ENCODE measurements at regions not wholly inside any gene's neighbourhood (a gene's known extent, or its start where the extent isn't known, plus 50 kb on each side); places are given as distances from the start of the nearest gene placed in this dataset.
"Not testable (repeated sequence)": the region's sequence is repeated elsewhere in the genome, so short reads cannot be mapped to it uniquely, and the experiment has no call there.

DNA sequence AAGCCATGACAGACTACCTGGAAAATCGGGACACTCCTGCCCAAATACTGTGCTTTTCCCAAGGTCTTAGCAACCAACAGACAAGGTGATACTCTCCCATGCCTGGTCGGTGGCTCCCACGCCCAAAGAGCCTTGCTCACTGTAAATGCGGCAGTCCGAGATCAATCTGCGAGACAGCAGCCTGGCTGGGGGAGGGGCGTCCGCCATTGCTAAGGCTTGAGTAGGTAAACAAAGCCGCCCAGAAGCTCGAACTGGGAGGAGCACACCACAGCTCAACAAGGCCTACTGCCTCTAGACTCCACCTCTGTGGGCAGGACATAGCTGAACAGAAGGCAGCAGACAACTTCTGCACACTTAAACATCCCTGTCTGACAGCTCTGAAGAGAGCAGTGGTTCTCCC lies 272.1 kb upstream of the CCNG1 start:
- no peak overlapping the region for H3K4me3 ChIP-seq (ENCODE audit: low read depth in 2 of 2, low read length in 1 of 2)
- no peaks in the 10 kb centered on the region for H3K79me2 ChIP-seq (ENCODE audit: insufficient read depth)
- no peaks in the 10 kb centered on the region for H3F3A ChIP-seq (replicated peaks; ENCODE audit: insufficient read depth)
- no peaks in the 10 kb centered on the region for H3K4me1 ChIP-seq (ENCODE audit: control insufficient read depth in 1 of 2, insufficient read depth in 2 of 2, low read depth in 1 of 2, low read length in 1 of 2)
- H3K27me3 ChIP-seq (ENCODE audit: insufficient read depth) = no peaks in the 10 kb centered on the region
- POLR2A ChIA-PET = no interaction called here
- H4K20me1 ChIP-seq (ENCODE audit: insufficient read depth) = no peaks in the 10 kb centered on the region
- H3K9me2 ChIP-seq = no peaks in the 10 kb centered on the region
- CTCF ChIA-PET = no interaction called here
- no peak overlapping the region for H2AFZ ChIP-seq (ENCODE audit: low read depth)
- no CpG with 5 or more reads among the region's 10 CpGs for WGBS (ENCODE audit: low lambda C conversion rate)
- TF ChIP-seq, protein P1, sequence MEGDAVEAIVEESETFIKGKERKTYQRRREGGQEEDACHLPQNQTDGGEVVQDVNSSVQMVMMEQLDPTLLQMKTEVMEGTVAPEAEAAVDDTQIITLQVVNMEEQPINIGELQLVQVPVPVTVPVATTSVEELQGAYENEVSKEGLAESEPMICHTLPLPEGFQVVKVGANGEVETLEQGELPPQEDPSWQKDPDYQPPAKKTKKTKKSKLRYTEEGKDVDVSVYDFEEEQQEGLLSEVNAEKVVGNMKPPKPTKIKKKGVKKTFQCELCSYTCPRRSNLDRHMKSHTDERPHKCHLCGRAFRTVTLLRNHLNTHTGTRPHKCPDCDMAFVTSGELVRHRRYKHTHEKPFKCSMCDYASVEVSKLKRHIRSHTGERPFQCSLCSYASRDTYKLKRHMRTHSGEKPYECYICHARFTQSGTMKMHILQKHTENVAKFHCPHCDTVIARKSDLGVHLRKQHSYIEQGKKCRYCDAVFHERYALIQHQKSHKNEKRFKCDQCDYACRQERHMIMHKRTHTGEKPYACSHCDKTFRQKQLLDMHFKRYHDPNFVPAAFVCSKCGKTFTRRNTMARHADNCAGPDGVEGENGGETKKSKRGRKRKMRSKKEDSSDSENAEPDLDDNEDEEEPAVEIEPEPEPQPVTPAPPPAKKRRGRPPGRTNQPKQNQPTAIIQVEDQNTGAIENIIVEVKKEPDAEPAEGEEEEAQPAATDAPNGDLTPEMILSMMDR (IDR thresholded peaks at IDR 0.05) = no peak
- TF ChIP-seq TEAD4 (IDR thresholded peaks at IDR 0.05; ENCODE audit: borderline replicate concordance, insufficient read depth) (no peak), FOXM1 (IDR thresholded peaks at IDR 0.05; ENCODE audit: low read depth) (no peak), NFIC (IDR thresholded peaks at IDR 0.05; ENCODE audit: borderline replicate concordance) (no peak), NRF1 (IDR thresholded peaks at IDR 0.05; ENCODE audit: low read depth, low read length) (no peak), MXI1 (IDR thresholded peaks at IDR 0.05; ENCODE audit: low read depth, low read length) (no peak)
- H3K9ac ChIP-seq = no peak overlapping the region
- H3K9me3 ChIP-seq = no peaks in the 10 kb centered on the region
- no peak overlapping the region for H3K27ac ChIP-seq (ENCODE audit: low read depth in 2 of 2, low read length in 1 of 2)
- H3K4me2 ChIP-seq = no peak overlapping the region
- DNase-seq = no peak
- H3K36me3 ChIP-seq (replicated peaks in 1 of 2; ENCODE audit: control insufficient read depth in 1 of 2, insufficient read depth in 2 of 2, low read length in 1 of 2) = no peaks in the 10 kb centered on the region

- H3K4me2 ChIP-seq; H3K9me3 ChIP-seq; H3K4me3 ChIP-seq (ENCODE audit: low read depth in 2 of 2, low read length in 1 of 2); H3K9ac ChIP-seq; H3K36me3 ChIP-seq (replicated peaks in 1 of 2; ENCODE audit: control insufficient read depth in 1 of 2, insufficient read depth in 2 of 2, low read length in 1 of 2); H3K9me2 ChIP-seq; DNase-seq; H4K20me1 ChIP-seq (ENCODE audit: insufficient read depth); H3F3A ChIP-seq (replicated peaks; ENCODE audit: insufficient read depth); H3K79me2 ChIP-seq (ENCODE audit: insufficient read depth); H3K27ac ChIP-seq (ENCODE audit: low read depth in 2 of 2, low read length in 1 of 2); POLR2A ChIA-PET; H2AFZ ChIP-seq (ENCODE audit: low read depth); H3K27me3 ChIP-seq (ENCODE audit: insufficient read depth); H3K4me1 ChIP-seq (ENCODE audit: control insufficient read depth in 1 of 2, insufficient read depth in 2 of 2, low read depth in 1 of 2, low read length in 1 of 2); CTCF ChIA-PET: not testable (repeated sequence)
- WGBS (ENCODE audit: low lambda C conversion rate) = 0% methylated on average over 3 of the region's 3 CpGs
Measured at GRCh38 chr5:163170161-163170560, 267.2 kb upstream of the CCNG1 start.

DNA sequence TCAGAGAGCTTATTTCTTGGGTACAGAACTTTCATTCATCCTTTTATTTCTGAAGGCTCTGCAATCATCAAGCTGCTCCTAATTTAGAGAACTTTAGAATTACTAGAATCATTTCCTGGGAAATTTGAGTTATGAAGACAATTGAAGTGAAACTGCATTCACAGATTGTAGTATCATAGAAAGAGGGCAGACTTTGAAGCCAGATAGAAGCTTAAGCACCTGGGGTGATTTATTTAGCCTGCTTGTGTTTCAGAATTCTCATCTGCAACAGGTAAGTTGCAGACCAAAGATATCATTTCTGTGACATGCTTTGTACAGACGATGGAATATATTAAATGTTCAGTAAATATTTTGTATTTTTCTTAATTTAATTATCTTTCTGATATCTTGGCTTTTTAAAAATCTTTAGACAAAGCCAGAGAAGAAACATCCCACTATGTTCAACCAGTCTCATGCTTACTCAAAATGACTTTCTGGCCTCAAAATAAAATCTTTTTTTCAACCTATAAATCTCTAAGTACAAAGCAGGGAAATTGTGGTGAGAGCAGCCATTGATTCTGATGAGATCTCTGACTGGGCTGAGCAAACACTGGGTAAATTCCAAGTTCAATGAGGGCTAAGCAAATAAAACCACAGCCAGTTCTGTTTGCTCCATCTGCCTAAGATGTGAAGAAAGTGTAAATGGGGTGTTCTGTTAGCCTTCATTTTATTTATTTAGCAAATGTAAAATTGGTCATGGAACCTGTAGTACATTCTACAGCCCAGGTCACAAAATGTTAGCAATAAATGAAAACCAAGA lies 264.7 kb upstream of the CCNG1 start:
- no peaks in the 10 kb centered on the region for H3K36me3 ChIP-seq (replicated peaks in 1 of 2; ENCODE audit: control insufficient read depth in 1 of 2, insufficient read depth in 2 of 2, low read length in 1 of 2)
- H2AFZ ChIP-seq (ENCODE audit: low read depth) = no peak overlapping the region
- ChIA-PET POLR2A (no interaction called here), CTCF (no interaction called here)
- H3K4me1 ChIP-seq (ENCODE audit: control insufficient read depth in 1 of 2, insufficient read depth in 2 of 2, low read depth in 1 of 2, low read length in 1 of 2) = no peaks in the 10 kb centered on the region
- H3K9me3 ChIP-seq = no peaks in the 10 kb centered on the region
- H3K9ac ChIP-seq = no peak overlapping the region
- H3F3A ChIP-seq (replicated peaks; ENCODE audit: insufficient read depth) = no peaks in the 10 kb centered on the region
- no peaks in the 10 kb centered on the region for H3K27me3 ChIP-seq (ENCODE audit: insufficient read depth)
- no peaks in the 10 kb centered on the region for H4K20me1 ChIP-seq (ENCODE audit: insufficient read depth)
- no peak for DNase-seq
- no peak overlapping the region for H3K4me3 ChIP-seq (ENCODE audit: low read depth in 2 of 2, low read length in 1 of 2)
- WGBS (ENCODE audit: low lambda C conversion rate) = 0% methylated on average over 1 of the region's 1 CpG
- H3K27ac ChIP-seq (ENCODE audit: low read depth in 2 of 2, low read length in 1 of 2) = no peak overlapping the region
- H3K79me2 ChIP-seq (ENCODE audit: insufficient read depth) = no peaks in the 10 kb centered on the region
- no peaks in the 10 kb centered on the region for H3K9me2 ChIP-seq
- H3K4me2 ChIP-seq = no peak overlapping the region
- TF ChIP-seq POLR2AphosphoS5 (IDR thresholded peaks at IDR 0.05; ENCODE audit: low read depth, low read length) = no peak
- TF ChIP-seq FOSL2 (IDR thresholded peaks at IDR 0.05; ENCODE audit: borderline replicate concordance, low read depth) = no peak
- no peak for TF ChIP-seq TEAD4 (IDR thresholded peaks at IDR 0.05; ENCODE audit: borderline replicate concordance, insufficient read depth)
- TF ChIP-seq, protein P2, sequence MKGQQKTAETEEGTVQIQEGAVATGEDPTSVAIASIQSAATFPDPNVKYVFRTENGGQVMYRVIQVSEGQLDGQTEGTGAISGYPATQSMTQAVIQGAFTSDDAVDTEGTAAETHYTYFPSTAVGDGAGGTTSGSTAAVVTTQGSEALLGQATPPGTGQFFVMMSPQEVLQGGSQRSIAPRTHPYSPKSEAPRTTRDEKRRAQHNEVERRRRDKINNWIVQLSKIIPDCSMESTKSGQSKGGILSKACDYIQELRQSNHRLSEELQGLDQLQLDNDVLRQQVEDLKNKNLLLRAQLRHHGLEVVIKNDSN (IDR thresholded peaks at IDR 0.05; ENCODE audit: borderline replicate concordance, low read depth) = no peak
- no peak for TF ChIP-seq IRF3 (IDR thresholded peaks at IDR 0.05; ENCODE audit: low read depth, low read length)
- no peak for TF ChIP-seq SMC3 (IDR thresholded peaks at IDR 0.05; ENCODE audit: low read depth, low read length)
- no peak for TF ChIP-seq NFIC (IDR thresholded peaks at IDR 0.05; ENCODE audit: borderline replicate concordance)
- no peak for TF ChIP-seq JUND (IDR thresholded peaks at IDR 0.05)
- TF ChIP-seq GABPA (IDR thresholded peaks at IDR 0.05; ENCODE audit: low read depth) = no peak
- TF ChIP-seq, protein P1 (IDR thresholded peaks at IDR 0.05) = no peak
- TF ChIP-seq TAF1 (IDR thresholded peaks at IDR 0.05; ENCODE audit: borderline replicate concordance, low read depth, low read length) = no peak
- TF ChIP-seq TCF12 (IDR thresholded peaks at IDR 0.05) = no peak
- no peak for TF ChIP-seq RFX5 (IDR thresholded peaks at IDR 0.05; ENCODE audit: low read length)
- no peak for TF ChIP-seq YY1 (IDR thresholded peaks at IDR 0.05; ENCODE audit: low read depth)

All from SK-N-SH (cell line).